Psoas muscle (tissue), 7 donors: ENCODE measurements at regions not wholly inside any gene's neighbourhood (a gene's known extent, or its start where the extent isn't known, plus 50 kb on each side); places are given as distances from the start of the nearest gene placed in this dataset.

ENCODE experiments used
- ATAC-seq, 4 donors: fragments of 200-7000 bp; cut with Tn5 transposase; one replicate each; pipeline ENCODE4 v1.9.1; 2020; ENCODE audit warnings: moderate library complexity in 3 of 4, mild to moderate bottlenecking in 2 of 4
- DNase-seq, 2 donors: peaks; one replicate each; pipeline ENCODE4 v3.0.0-alpha.2; 2020
- H3K27ac ChIP-seq: fragments of 200-600 bp; one replicate; pipeline ENCODE4 v1.8.0; 2022
- H3K27me3 ChIP-seq, 3 donors: fragments of 200-600 bp in 1 of 3; one replicate each; pipeline versions ENCODE4 v1.6.1 to v1.8.0; 2013 to 2022; ENCODE audit warnings: low read length in 2 of 3, mild to moderate bottlenecking in 2 of 3, moderate library complexity in 1 of 3; ENCODE audit not compliant: insufficient read depth in 3 of 3
- H3K36me3 ChIP-seq, 2 donors: fragments of 200-600 bp in 1 of 2; one replicate each; pipeline versions ENCODE4 v1.6.1 to v1.8.0; 2013 to 2022; ENCODE audit warnings: low read depth in 1 of 2, mild to moderate bottlenecking in 1 of 2, moderate library complexity in 1 of 2; ENCODE audit not compliant: insufficient read depth in 1 of 2
- H3K4me1 ChIP-seq: fragments of 200-600 bp; one replicate; pipeline ENCODE4 v1.8.0; 2022
- H3K4me3 ChIP-seq: fragments of 200-600 bp; one replicate; pipeline ENCODE4 v1.8.0; 2022; ENCODE audit warnings: mild to moderate bottlenecking
- H3K9me3 ChIP-seq: fragments of 200-600 bp; one replicate; pipeline ENCODE4 v1.8.0; 2022
- CTCF ChIP-seq: fragments of 200-600 bp; IDR thresholded peaks from one replicate; pipeline ENCODE4 v1.8.0; 2022; ENCODE audit warnings: antibody characterized with exemption
- WGBS, 3 donors: extraction: QIAGEN DNeasy Blood & Tissue Kit; methylation state at CpG; one replicate each; pipeline versions ENCODE4 v1.1.6 to v1.1.7; 2013; 5-methylcytosine and 5-hydroxymethylcytosine counted together
- intact Hi-C, 2 donors: fragments of 100-400 bp; cut with DNase I; formaldehyde crosslinking; loops; one replicate each; pipeline versions ENCODE4 v1.11.0 to v1.14.2; 2022
- donor health status: healthy with polysubstance abuse.
- donor health status: DM: no; HTN: no; CAD: no; lungs with moderate emphysema.
- donor health status: Bipolar disorder and iron deficiency.
- donor health status: healthy.
- donor health status: DM: yes; HTN: yes; CAD: no.
- donor health status: DM: no; HTN: no; CAD: no.
- donor health status: DM: yes; HTN: yes; CAD: no.

DNA sequence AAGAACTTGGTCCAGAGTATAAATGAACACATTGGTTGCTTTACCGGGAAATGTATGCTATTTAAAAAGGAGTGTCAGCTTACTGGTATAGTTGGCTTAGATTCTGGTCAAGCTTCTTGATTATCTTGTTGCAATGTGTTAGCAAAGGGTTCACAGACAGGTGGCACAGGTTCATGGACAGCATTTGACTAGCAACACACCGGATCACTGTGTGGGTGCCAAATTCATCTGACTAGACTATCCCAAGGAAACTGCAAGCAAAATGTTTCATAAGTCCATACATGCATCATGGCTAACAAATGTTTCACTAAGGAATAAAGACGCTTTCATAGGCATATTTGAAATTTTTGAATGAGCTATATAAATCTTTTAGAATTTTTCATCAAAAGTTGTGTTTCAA, 274.1 kb downstream of the PLK2 start:
- H3K4me3 ChIP-seq, result no peak overlapping the region
- H3K27ac ChIP-seq, result no peak overlapping the region
- ATAC-seq (no peak), DNase-seq (no peak)
- intact Hi-C loops, result loop anchor here in 1 of 2 donors (5.0 kb wide), 1 partner anchor 298 kb away; no protein-coding TSS in a partner anchor
- WGBS, 3 donors, result 32 to 50% (median 43%) methylated on average over 3 of the region's 3 CpGs
- H3K9me3 ChIP-seq, result no peaks in the 10 kb centered on the region
- no peaks in the 10 kb centered on the region for H3K36me3 ChIP-seq
- H3K27me3 ChIP-seq, result no peaks in the 10 kb centered on the region
- no peak for TF ChIP-seq CTCF
- H3K4me1 ChIP-seq, result peaks cover 6% of the 10 kb centered on the region

- no peak for TF ChIP-seq CTCF
- ATAC-seq (no peak), DNase-seq (no peak)
- Histone ChIP-seq H3K27ac (no peak overlapping the region), H3K36me3 (no peaks in the 10 kb centered on the region), H3K4me1 (peaks cover 6% of the 10 kb centered on the region), H3K27me3 (no peaks in the 10 kb centered on the region), H3K4me3 (no peak overlapping the region), H3K9me3 (no peaks in the 10 kb centered on the region)
- intact Hi-C loops, result loop anchor here in 1 of 2 donors (5.0 kb wide), 1 partner anchor 298 kb away; no protein-coding TSS in a partner anchor
- 85 to 87% (median 85%) methylated on average over 2 of the region's 2 CpGs for WGBS, 3 donors
Measured at GRCh38 chr5:58185397-58185796, 274.5 kb downstream of the PLK2 start.

GRCh38 chr5:58184910-58185309, 275.0 kb downstream of the PLK2 start:
- Histone ChIP-seq H3K27me3 (no peaks in the 10 kb centered on the region), H3K36me3 (no peaks in the 10 kb centered on the region), H3K9me3 (no peaks in the 10 kb centered on the region), H3K4me1 (peaks cover 6% of the 10 kb centered on the region), H3K4me3 (no peak overlapping the region), H3K27ac (no peak overlapping the region)
- no peak for TF ChIP-seq CTCF
- intact Hi-C loops, result loop anchor here in 1 of 2 donors (5.0 kb wide), 1 partner anchor 298 kb away; no protein-coding TSS in a partner anchor
- 85 to 94% (median 85%) methylated on average over 2 of the region's 2 CpGs for WGBS, 3 donors
- DNase-seq (no peak), ATAC-seq (no peak)

DNA sequence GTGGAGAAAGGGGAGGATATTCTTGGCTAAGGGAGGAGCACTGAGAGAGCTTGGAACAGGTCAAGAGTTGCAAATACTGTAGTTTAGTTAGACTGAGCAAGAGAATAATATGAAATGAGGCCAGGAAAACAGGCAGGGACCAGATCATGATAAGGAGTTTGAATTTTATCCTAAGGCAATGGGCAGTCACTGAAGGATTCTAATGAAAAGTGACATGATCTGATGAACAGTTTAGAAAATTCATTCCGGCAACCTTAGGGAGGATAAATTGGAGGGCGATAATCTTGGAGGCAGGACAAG, 276.1 kb downstream of the PLK2 start:
- ATAC-seq (no peak), DNase-seq (no peak)
- no peaks in the 10 kb centered on the region for H3K36me3 ChIP-seq
- 89 to 97% (median 96%) methylated on average over 2 of the region's 2 CpGs for WGBS, 3 donors
- peaks cover 4% of the 10 kb centered on the region for H3K4me1 ChIP-seq
- intact Hi-C loops, result no loop called here
- no peak for TF ChIP-seq CTCF
- H3K27me3 ChIP-seq, result no peaks in the 10 kb centered on the region
- H3K9me3 ChIP-seq, result no peaks in the 10 kb centered on the region
- no peak overlapping the region for H3K4me3 ChIP-seq
- H3K27ac ChIP-seq, result no peak overlapping the region

GRCh38 chr5:58183078-58183785, 276.7 kb downstream of the PLK2 start:
- no peaks in the 10 kb centered on the region for H3K9me3 ChIP-seq
- H3K36me3 ChIP-seq, result no peaks in the 10 kb centered on the region
- no peak overlapping the region for H3K4me3 ChIP-seq
- TF ChIP-seq CTCF, result no peak
- H3K27me3 ChIP-seq, result no peaks in the 10 kb centered on the region
- no peaks in the 10 kb centered on the region for H3K4me1 ChIP-seq
- 60 to 69% (median 61%) methylated on average over 6 of the region's 6 CpGs for WGBS, 3 donors
- intact Hi-C loops, result no loop called here
- no peak for DNase-seq
- H3K27ac ChIP-seq, result no peak overlapping the region
- no peak for ATAC-seq
